Testis (tissue), 2 donors: ENCODE measurements at regions not wholly inside any gene's neighbourhood (a gene's known extent, or its start where the extent isn't known, plus 50 kb on each side); places are given as distances from the start of the nearest gene placed in this dataset.

Experiments
- DNase-seq: peaks from one replicate; pipeline ENCODE4 v3.0.0-alpha.2; 2019
- H3K27ac ChIP-seq, 2 donors: fragments of 200-600 bp; sonication (generic); one replicate each; pipeline ENCODE4 v1.5.1; 2019
- H3K27me3 ChIP-seq: fragments of 200-600 bp; sonication (generic); one replicate; pipeline ENCODE4 v1.5.1; 2019
- H3K36me3 ChIP-seq: fragments of 200-600 bp; sonication (generic); one replicate; pipeline ENCODE4 v1.5.1; 2017; ENCODE audit warnings: low read depth; ENCODE audit errors: missing control alignments
- H3K4me1 ChIP-seq: fragments of 200-600 bp; sonication (generic); one replicate; pipeline ENCODE4 v1.5.1; 2019
- H3K4me3 ChIP-seq, 2 donors: fragments of 200-600 bp; sonication (generic); one replicate each; pipeline ENCODE4 v1.5.1; 2017 to 2019
- H3K9me3 ChIP-seq: fragments of 200-600 bp; sonication (generic); one replicate; pipeline ENCODE4 v1.5.1; 2017
- CTCF ChIP-seq, 3 experiments: fragments of 450-650 bp in 2 of 3; fragments of 200-600 bp in 1 of 3; sonication (generic) in 1 of 3; IDR thresholded peaks; one replicate each; pipeline ENCODE4 v1.5.1; 2016 to 2019; ENCODE audit warnings: antibody characterized with exemption in 3 of 3, mild to moderate bottlenecking in 2 of 3, moderate library complexity in 1 of 3
- POLR2A ChIP-seq: fragments of 450-650 bp; IDR thresholded peaks from one replicate; pipeline ENCODE4 v1.6.1; 2017; ENCODE audit warnings: antibody characterized with exemption, mild to moderate bottlenecking, moderate library complexity
- WGBS, 2 donors: methylation state at CpG; one replicate each; pipeline ENCODE4 v1.1.5; 2018; 5-methylcytosine and 5-hydroxymethylcytosine counted together
- intact Hi-C: fragments of 100-400 bp; cut with DNase I; formaldehyde crosslinking; loops from one replicate; pipeline ENCODE4 v1.15.1; 2023; ENCODE audit warnings: low total_unique reads

DNA sequence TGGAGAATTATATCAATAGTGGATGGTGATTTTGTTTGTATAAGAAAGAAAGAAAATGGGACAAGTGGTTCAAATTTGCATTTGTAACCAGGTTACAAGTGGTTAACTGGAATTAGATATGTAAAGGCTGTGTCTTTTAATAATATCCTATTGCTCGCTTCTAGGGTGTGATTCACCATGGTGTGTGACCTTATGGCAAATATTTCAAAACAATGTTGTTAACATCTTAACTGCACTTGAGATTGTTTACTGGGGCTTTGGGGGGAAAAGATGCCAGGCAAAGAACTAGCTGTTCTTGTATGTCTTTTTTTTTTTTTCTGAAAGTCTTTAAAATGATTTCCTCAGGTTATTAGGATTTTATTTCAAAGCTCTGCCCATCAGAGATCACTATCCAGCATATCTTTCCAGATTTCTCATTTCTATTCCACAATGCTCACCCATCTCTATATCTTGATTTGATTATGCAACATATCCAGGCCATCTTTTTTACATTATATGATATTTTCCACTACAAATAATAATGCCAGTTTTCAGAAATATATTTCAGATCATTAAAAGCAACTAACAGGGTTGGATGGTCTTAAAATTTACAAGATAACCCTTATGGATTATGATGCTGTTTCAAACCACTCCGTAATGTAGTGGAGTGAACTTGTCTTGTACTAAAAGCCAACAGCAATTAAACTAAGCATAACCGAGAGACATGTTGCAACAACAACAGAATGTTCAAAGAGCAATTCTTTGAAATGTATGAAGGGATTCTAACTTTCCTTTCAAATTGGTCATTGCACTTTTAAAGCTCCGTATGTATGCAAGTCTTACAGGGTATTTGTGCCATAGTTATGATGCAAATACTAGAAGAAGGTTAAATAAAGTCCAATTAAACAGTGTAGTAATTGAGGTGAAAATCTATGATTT lies 341.5 kb upstream of the ETAA1 start:
- intact Hi-C loops = no loop called here
- Histone ChIP-seq H3K27me3 (no peaks in the 10 kb centered on the region), H3K9me3 (no peaks in the 10 kb centered on the region), H3K36me3 (no peaks in the 10 kb centered on the region), H3K4me3 (no peak overlapping the region), H3K4me1 (no peaks in the 10 kb centered on the region), H3K27ac (no peak overlapping the region)
- WGBS, 2 donors = 89 to 90% methylated on average over 4 of the region's 4 CpGs
- DNase-seq = no peak
- TF ChIP-seq POLR2A (no peak), CTCF (IDR thresholded peaks at IDR 0.05) (no peak)

- H3K9me3 ChIP-seq = no peaks in the 10 kb centered on the region
- no peak overlapping the region for H3K4me3 ChIP-seq
- 98% methylated on average over 3 of the region's 3 CpGs for WGBS, 2 donors
Observed at GRCh38 chr2:67057123-67057522, 340.0 kb upstream of the ETAA1 start.

GRCh38 chr2:67057901-67058703 lies 339.0 kb upstream of the ETAA1 start:
- intact Hi-C loops = no loop called here

More at GRCh38 chr2:67057123-67057522, 340.0 kb upstream of the ETAA1 start:
- intact Hi-C loops = no loop called here
- DNase-seq = no peak
- Histone ChIP-seq H3K27ac (no peak overlapping the region), H3K27me3 (no peaks in the 10 kb centered on the region), H3K4me1 (no peaks in the 10 kb centered on the region), H3K36me3 (no peaks in the 10 kb centered on the region)
- TF ChIP-seq POLR2A (no peak), CTCF (IDR thresholded peaks at IDR 0.05) (no peak)

DNA sequence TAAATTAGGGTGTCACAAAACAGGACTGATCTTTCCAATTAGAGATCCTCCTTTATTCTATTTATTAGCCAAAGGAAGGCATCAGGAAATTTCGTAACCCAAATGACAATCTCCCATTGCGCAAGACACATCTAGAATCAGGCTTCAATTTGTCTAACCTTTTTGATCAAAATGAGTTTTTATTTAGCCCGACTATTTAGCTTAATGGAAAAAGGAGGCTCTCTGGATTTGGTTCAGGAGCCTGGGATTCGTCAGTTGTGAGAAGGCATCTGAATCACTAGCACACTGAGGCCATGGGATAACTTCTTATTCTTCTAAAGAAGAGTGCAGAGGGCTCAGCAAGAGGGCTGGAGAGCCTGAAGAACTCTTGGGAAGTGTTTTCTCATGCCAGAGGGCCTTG lies 332.1 kb upstream of the ETAA1 start:
- H3K27ac ChIP-seq = no peak overlapping the region

More at GRCh38 chr2:67057901-67058703, 339.0 kb upstream of the ETAA1 start:
- TF ChIP-seq CTCF (IDR thresholded peaks at IDR 0.05) (no peak), POLR2A (no peak)
- Histone ChIP-seq H3K27ac (no peak overlapping the region), H3K4me3 (no peak overlapping the region), H3K9me3 (no peaks in the 10 kb centered on the region), H3K4me1 (no peaks in the 10 kb centered on the region), H3K27me3 (no peaks in the 10 kb centered on the region), H3K36me3 (no peaks in the 10 kb centered on the region)
- DNase-seq = no peak
- 78 to 86% methylated on average over 2 of the region's 2 CpGs for WGBS, 2 donors

More for the DNA sequence above, 332.1 kb upstream of the ETAA1 start:
- H3K9me3 ChIP-seq = no peaks in the 10 kb centered on the region
- no peaks in the 10 kb centered on the region for H3K4me1 ChIP-seq
- DNase-seq = no peak
- intact Hi-C loops = no loop called here
- TF ChIP-seq CTCF (IDR thresholded peaks at IDR 0.05) (no peak), POLR2A (no peak)
- WGBS, 2 donors = 88 to 94% methylated on average over 4 of the region's 4 CpGs
- no peaks in the 10 kb centered on the region for H3K36me3 ChIP-seq
- H3K4me3 ChIP-seq = no peak overlapping the region
- H3K27me3 ChIP-seq = no peaks in the 10 kb centered on the region
